Tibial nerve (tissue), 4 donors: ENCODE measurements at regions not wholly inside any gene's neighbourhood (a gene's known extent, or its start where the extent isn't known, plus 50 kb on each side); places are given as distances from the start of the nearest gene placed in this dataset.

Experiments used
- DNase-seq, 2 donors: peaks; one replicate each; pipeline ENCODE4 v3.0.0-alpha.2; 2019; ENCODE audit warnings: low spot score in 2 of 2
- H3K27ac ChIP-seq, 4 donors: fragments of 200-600 bp; sonication (generic) in 3 of 4; one replicate each; pipeline ENCODE4 v1.5.1; 2017 to 2019; ENCODE audit warnings: mild to moderate bottlenecking in 1 of 4
- H3K27me3 ChIP-seq, 2 donors: fragments of 200-600 bp; sonication (generic) in 1 of 2; one replicate each; pipeline versions ENCODE4 v1.5.1 to v1.6.0; 2017 to 2019
- H3K36me3 ChIP-seq, 3 donors: fragments of 200-600 bp; sonication (generic); one replicate each; pipeline ENCODE4 v1.5.1; 2018 to 2019
- H3K4me1 ChIP-seq, 4 donors: fragments of 200-600 bp; sonication (generic) in 3 of 4; one replicate each; pipeline ENCODE4 v1.5.1; 2017 to 2019
- H3K4me3 ChIP-seq, 4 donors: fragments of 200-600 bp; sonication (generic) in 3 of 4; one replicate each; pipeline ENCODE4 v1.5.1; 2017 to 2019; ENCODE audit warnings: mild to moderate bottlenecking in 1 of 4, moderate library complexity in 1 of 4
- H3K9me3 ChIP-seq, 4 donors: fragments of 200-600 bp; sonication (generic) in 3 of 4; one replicate each; pipeline ENCODE4 v1.5.1; 2017 to 2019
- CTCF ChIP-seq, 5 experiments: fragments of 200-600 bp in 3 of 5; fragments of 450-650 bp in 2 of 5; sonication (generic) in 3 of 5; IDR thresholded peaks; one replicate each; pipeline ENCODE4 v1.5.1; 2016 to 2019; ENCODE audit warnings: antibody characterized with exemption in 5 of 5, mild to moderate bottlenecking in 3 of 5, moderate library complexity in 2 of 5
- EP300 ChIP-seq, 2 donors: sonication (generic); formaldehyde crosslinking; IDR thresholded peaks; one replicate each; pipeline ENCODE4 v1.6.1; 2017; ENCODE audit warnings: antibody characterized with exemption in 2 of 2, mild to moderate bottlenecking in 1 of 2
- POLR2A ChIP-seq, 2 donors: fragments of 450-650 bp; IDR thresholded peaks; one replicate each; pipeline ENCODE4 v1.6.1; 2017; ENCODE audit warnings: antibody characterized with exemption in 2 of 2, mild to moderate bottlenecking in 2 of 2, moderate library complexity in 2 of 2
- WGBS, 2 donors: methylation state at CpG; one replicate each; pipeline ENCODE4 v1.1.5; 2018; 5-methylcytosine and 5-hydroxymethylcytosine counted together

- Histone ChIP-seq H3K27me3 (no peaks in the 10 kb centered on the region), H3K9me3 (no peaks in the 10 kb centered on the region), H3K27ac (no peak overlapping the region), H3K4me3 (no peak overlapping the region), H3K36me3 (no peaks in the 10 kb centered on the region), H3K4me1 (no peaks in the 10 kb centered on the region)
- no peak for DNase-seq
- TF ChIP-seq EP300 (IDR thresholded peaks at IDR 0.05) = no peak
- TF ChIP-seq POLR2A (IDR thresholded peaks at IDR 0.05) = no peak
- no peak for TF ChIP-seq CTCF (IDR thresholded peaks at IDR 0.05)
- WGBS, 2 donors = 82 to 89% methylated on average over 1 of the region's 1 CpG
Observed at GRCh38 chr6:141790921-141791320, 341.8 kb upstream of the GJE1 start.

GRCh38 chr6:141788096-141788495 lies 344.6 kb upstream of the GJE1 start:
- DNase-seq = no peak
- H3K4me3 ChIP-seq = no peak overlapping the region
- H3K9me3 ChIP-seq = no peaks in the 10 kb centered on the region
- 95 to 96% methylated on average over 3 of the region's 3 CpGs for WGBS, 2 donors
- H3K27me3 ChIP-seq = no peaks in the 10 kb centered on the region
- no peak for TF ChIP-seq CTCF (IDR thresholded peaks at IDR 0.05)
- no peak for TF ChIP-seq POLR2A (IDR thresholded peaks at IDR 0.05)
- no peak for TF ChIP-seq EP300 (IDR thresholded peaks at IDR 0.05)
- no peaks in the 10 kb centered on the region for H3K4me1 ChIP-seq
- H3K27ac ChIP-seq = no peak overlapping the region
- H3K36me3 ChIP-seq = no peaks in the 10 kb centered on the region

- TF ChIP-seq POLR2A (IDR thresholded peaks at IDR 0.05) (no peak), EP300 (IDR thresholded peaks at IDR 0.05) (no peak), CTCF (IDR thresholded peaks at IDR 0.05) (no peak)
- no peak for DNase-seq
- no peak overlapping the region for H3K27ac ChIP-seq
- no peaks in the 10 kb centered on the region for H3K36me3 ChIP-seq
- no peaks in the 10 kb centered on the region for H3K4me1 ChIP-seq
- no peaks in the 10 kb centered on the region for H3K9me3 ChIP-seq
- H3K4me3 ChIP-seq = no peak overlapping the region
- no peaks in the 10 kb centered on the region for H3K27me3 ChIP-seq
- WGBS, 2 donors = 46 to 53% methylated on average over 2 of the region's 2 CpGs
Observed at GRCh38 chr6:141783585-141783984, 349.1 kb upstream of the GJE1 start.

- TF ChIP-seq POLR2A (IDR thresholded peaks at IDR 0.05) = no peak
- TF ChIP-seq EP300 (IDR thresholded peaks at IDR 0.05) = no peak
- no peak for TF ChIP-seq CTCF (IDR thresholded peaks at IDR 0.05)
- H3K27me3 ChIP-seq = no peaks in the 10 kb centered on the region
Observed at GRCh38 chr6:141780296-141780695, 352.4 kb upstream of the GJE1 start.

GRCh38 chr6:141764388-141764787 lies 368.3 kb upstream of the GJE1 start:
- Histone ChIP-seq H3K9me3 (no peaks in the 10 kb centered on the region), H3K27me3 (no peaks in the 10 kb centered on the region), H3K4me3 (no peak overlapping the region), H3K4me1 (no peaks in the 10 kb centered on the region), H3K36me3 (no peaks in the 10 kb centered on the region), H3K27ac (no peak overlapping the region)
- no peak for TF ChIP-seq EP300 (IDR thresholded peaks at IDR 0.05)
- no peak for TF ChIP-seq POLR2A (IDR thresholded peaks at IDR 0.05)
- no peak for TF ChIP-seq CTCF (IDR thresholded peaks at IDR 0.05)
- DNase-seq = no peak

More at GRCh38 chr6:141780296-141780695, 352.4 kb upstream of the GJE1 start:
- DNase-seq = no peak
- WGBS, 2 donors = 65 to 69% methylated on average over 4 of the region's 4 CpGs
- no peaks in the 10 kb centered on the region for H3K4me1 ChIP-seq
- H3K9me3 ChIP-seq = no peaks in the 10 kb centered on the region
- H3K36me3 ChIP-seq = no peaks in the 10 kb centered on the region
- H3K27ac ChIP-seq = no peak overlapping the region
- H3K4me3 ChIP-seq = no peak overlapping the region
